Activated T-cell treated with anti-CD3 and anti-CD28 coated beads, Interleukin-2, amount 50 U/mL, for 4 hours (primary cell): ENCODE measurements at regions not wholly inside any gene's neighbourhood (a gene's known extent, or its start where the extent isn't known, plus 50 kb on each side); places are given as distances from the start of the nearest gene placed in this dataset.

ENCODE experiments used
- ATAC-seq, 2 donors: fragments of 200-7000 bp; cut with Tn5 transposase; one replicate each; pipeline ENCODE4 v1.10.0; 2021
- DNase-seq: peaks from one replicate; pipeline ENCODE4 v3.0.0-alpha.2; 2020
- H3K27me3 Mint-ChIP-seq: one replicate; pipeline ENCODE4 v1.8.0; 2021; ENCODE audit warnings: low read depth, mixed read lengths
- H3K36me3 Mint-ChIP-seq: one replicate; pipeline ENCODE4 v1.8.0; 2022; ENCODE audit warnings: mixed read lengths; ENCODE audit not compliant: insufficient read depth
- H3K4me1 Mint-ChIP-seq: one replicate; pipeline ENCODE4 v1.8.0; 2021; ENCODE audit warnings: low read depth, mixed read lengths
- H3K4me3 Mint-ChIP-seq: one replicate; pipeline ENCODE4 v1.8.0; 2021; ENCODE audit warnings: mild to moderate bottlenecking, moderate library complexity, mixed read lengths
- H3K9me3 Mint-ChIP-seq: one replicate; pipeline ENCODE4 v1.8.0; 2021; ENCODE audit warnings: mixed read lengths

GRCh38 chr2:71277536-71278103 is 50.7 kb upstream of the PAIP2B start:
- Mint-ChIP-seq H3K27me3 (peaks cover 76% of the 10 kb centered on the region), H3K36me3 (no peaks in the 10 kb centered on the region), H3K4me1 (peaks cover 17% of the 10 kb centered on the region), H3K4me3 (peak overlapping the region; percentile 73), H3K9me3 (peaks cover 4% of the 10 kb centered on the region)
- no peak for ATAC-seq
- DNase-seq, result no peak

- H3K4me1 Mint-ChIP-seq, result peaks cover 17% of the 10 kb centered on the region
- ATAC-seq (no peak), DNase-seq (no peak)
- peak overlapping the region; percentile 73 for H3K4me3 Mint-ChIP-seq
- H3K27me3 Mint-ChIP-seq, result peaks cover 76% of the 10 kb centered on the region
- no peaks in the 10 kb centered on the region for H3K36me3 Mint-ChIP-seq
- peaks cover 4% of the 10 kb centered on the region for H3K9me3 Mint-ChIP-seq
These were observed 50.2 kb upstream of the PAIP2B start for GRCh38 chr2:71277147-71277475.

- H3K36me3 Mint-ChIP-seq, result no peaks in the 10 kb centered on the region
- peak; percentile 99 for ATAC-seq
These were observed 49.6 kb upstream of the PAIP2B start for GRCh38 chr2:71276311-71277146.

More at GRCh38 chr2:71276311-71277146, 49.6 kb upstream of the PAIP2B start:
- Mint-ChIP-seq H3K4me3 (peak overlapping the region; percentile 73), H3K4me1 (peaks cover 17% of the 10 kb centered on the region), H3K9me3 (peaks cover 4% of the 10 kb centered on the region), H3K27me3 (peaks cover 78% of the 10 kb centered on the region)
- peak; percentile 82 for DNase-seq
